NT2/D1 (cell line): ENCODE measurements at regions not wholly inside any gene's neighbourhood (a gene's known extent, or its start where the extent isn't known, plus 50 kb on each side); places are given as distances from the start of the nearest gene placed in this dataset.

Experiments used
- SUZ12 ChIP-seq: IDR thresholded peaks from 2 replicates; pipeline ENCODE4 v1.6.1; 2011; ENCODE audit not compliant: insufficient read length, insufficient read depth; ENCODE audit errors: extremely low read depth
- YY1 ChIP-seq: IDR thresholded peaks from 2 replicates; pipeline ENCODE4 v1.6.1; 2011; ENCODE audit not compliant: insufficient read length, insufficient read depth
- ZNF274 ChIP-seq: IDR thresholded peaks from 2 replicates; pipeline ENCODE4 v1.6.1; 2011; ENCODE audit warnings: mild to moderate bottlenecking, low read depth, low read length

GRCh38 chr18:67243799-67244587 lies 272.5 kb downstream of the DSEL start:
- no peak for TF ChIP-seq ZNF274
- TF ChIP-seq YY1, result no peak
- TF ChIP-seq SUZ12, result no peak
